ENCODE measurements at regions not wholly inside any gene's neighbourhood (a gene's known extent, or its start where the extent isn't known, plus 50 kb on each side); places are given as distances from the start of the nearest gene placed in this dataset.

GRCh38 chrX:122500556-122500955, 683.5 kb upstream of the GRIA3 start:
- H3K27ac ChIP-seq (ENCODE audit: low read length): no peak overlapping the region
- H3K4me2 ChIP-seq (ENCODE audit: insufficient read depth, low read length): no peak overlapping the region
- ATAC-seq (ENCODE audit: insufficient read depth, low read depth) (no peak), DNase-seq (no peak)
- no peak overlapping the region for H2AFZ ChIP-seq (ENCODE audit: low read depth, low read length)
- no peaks in the 10 kb centered on the region for H3K36me3 ChIP-seq (ENCODE audit: insufficient read depth, low read length)
- TF ChIP-seq CTCF (IDR thresholded peaks at IDR 0.05; ENCODE audit: borderline replicate concordance, extremely low read depth, low read length, poor library complexity, severe bottlenecking) (no peak), EZH2 (IDR thresholded peaks at IDR 0.05; ENCODE audit: borderline replicate concordance, low read depth, low read length, severe bottlenecking) (no peak)
- no peaks in the 10 kb centered on the region for H3K4me1 ChIP-seq (ENCODE audit: insufficient read depth, low read length)
- no peak overlapping the region for H3K4me3 ChIP-seq (ENCODE audit: low read depth in 1 of 2, low read length in 2 of 2)
- no peak overlapping the region for H3K9ac ChIP-seq (ENCODE audit: low read depth, low read length)
- H4K20me1 ChIP-seq (ENCODE audit: insufficient read depth, low read length): no peaks in the 10 kb centered on the region
- no peaks in the 10 kb centered on the region for H3K27me3 ChIP-seq (ENCODE audit: insufficient read depth, low read length, poor library complexity)
- no peaks in the 10 kb centered on the region for H3K79me2 ChIP-seq (ENCODE audit: insufficient read depth, low read length)
- no peaks in the 10 kb centered on the region for H3K9me3 ChIP-seq (ENCODE audit: insufficient read depth, low read length, severe bottlenecking)

- ATAC-seq (ENCODE audit: insufficient read depth, low read depth) (no peak), DNase-seq (no peak)
- H3K36me3 ChIP-seq (ENCODE audit: insufficient read depth, low read length): no peaks in the 10 kb centered on the region
- no peak overlapping the region for H3K4me2 ChIP-seq (ENCODE audit: insufficient read depth, low read length)
- H3K4me1 ChIP-seq (ENCODE audit: insufficient read depth, low read length): peaks cover 6% of the 10 kb centered on the region; the same call in 1 of the 2 replicates
- H3K4me3 ChIP-seq (ENCODE audit: low read depth in 1 of 2, low read length in 2 of 2): no peak overlapping the region
- TF ChIP-seq EZH2 (IDR thresholded peaks at IDR 0.05; ENCODE audit: borderline replicate concordance, low read depth, low read length, severe bottlenecking) (no peak), CTCF (IDR thresholded peaks at IDR 0.05; ENCODE audit: borderline replicate concordance, extremely low read depth, low read length, poor library complexity, severe bottlenecking) (no peak)
- no peak overlapping the region for H3K9ac ChIP-seq (ENCODE audit: low read depth, low read length)
- H2AFZ ChIP-seq (ENCODE audit: low read depth, low read length): no peak overlapping the region
- no peaks in the 10 kb centered on the region for H3K79me2 ChIP-seq (ENCODE audit: insufficient read depth, low read length)
- H3K27me3 ChIP-seq (ENCODE audit: insufficient read depth, low read length, poor library complexity): no peaks in the 10 kb centered on the region
- no peaks in the 10 kb centered on the region for H3K9me3 ChIP-seq (ENCODE audit: insufficient read depth, low read length, severe bottlenecking)
- no peak overlapping the region for H3K27ac ChIP-seq (ENCODE audit: low read length)
- no peaks in the 10 kb centered on the region for H4K20me1 ChIP-seq (ENCODE audit: insufficient read depth, low read length)
Measured at GRCh38 chrX:122501652-122502051, 682.4 kb upstream of the GRIA3 start.

GRCh38 chrX:122504026-122504425, 680.1 kb upstream of the GRIA3 start:
- DNase-seq (no peak), ATAC-seq (ENCODE audit: insufficient read depth, low read depth) (no peak)
- Histone ChIP-seq H4K20me1 (ENCODE audit: insufficient read depth, low read length) (no peaks in the 10 kb centered on the region), H3K79me2 (ENCODE audit: insufficient read depth, low read length) (no peaks in the 10 kb centered on the region), H3K36me3 (ENCODE audit: insufficient read depth, low read length) (no peaks in the 10 kb centered on the region), H2AFZ (ENCODE audit: low read depth, low read length) (no peak overlapping the region), H3K27me3 (ENCODE audit: insufficient read depth, low read length, poor library complexity) (no peaks in the 10 kb centered on the region), H3K4me1 (ENCODE audit: insufficient read depth, low read length) (peaks cover 6% of the 10 kb centered on the region; the same call in 1 of the 2 replicates), H3K27ac (ENCODE audit: low read length) (no peak overlapping the region), H3K9me3 (ENCODE audit: insufficient read depth, low read length, severe bottlenecking) (no peaks in the 10 kb centered on the region), H3K9ac (ENCODE audit: low read depth, low read length) (no peak overlapping the region), H3K4me2 (ENCODE audit: insufficient read depth, low read length) (no peak overlapping the region), H3K4me3 (ENCODE audit: low read depth in 1 of 2, low read length in 2 of 2) (no peak overlapping the region)
- TF ChIP-seq EZH2 (IDR thresholded peaks at IDR 0.05; ENCODE audit: borderline replicate concordance, low read depth, low read length, severe bottlenecking): no peak
- no peak for TF ChIP-seq CTCF (IDR thresholded peaks at IDR 0.05; ENCODE audit: borderline replicate concordance, extremely low read depth, low read length, poor library complexity, severe bottlenecking)

- DNase-seq: no peak
- Histone ChIP-seq H3K27ac (ENCODE audit: low read length) (no peak overlapping the region), H4K20me1 (ENCODE audit: insufficient read depth, low read length) (no peaks in the 10 kb centered on the region), H3K4me3 (ENCODE audit: low read depth in 1 of 2, low read length in 2 of 2) (no peak overlapping the region), H2AFZ (ENCODE audit: low read depth, low read length) (no peak overlapping the region), H3K79me2 (ENCODE audit: insufficient read depth, low read length) (no peaks in the 10 kb centered on the region), H3K27me3 (ENCODE audit: insufficient read depth, low read length, poor library complexity) (no peaks in the 10 kb centered on the region), H3K4me2 (ENCODE audit: insufficient read depth, low read length) (no peak overlapping the region), H3K4me1 (ENCODE audit: insufficient read depth, low read length) (no peaks in the 10 kb centered on the region), H3K9ac (ENCODE audit: low read depth, low read length) (no peak overlapping the region), H3K36me3 (ENCODE audit: insufficient read depth, low read length) (no peaks in the 10 kb centered on the region), H3K9me3 (ENCODE audit: insufficient read depth, low read length, severe bottlenecking) (no peaks in the 10 kb centered on the region)
- TF ChIP-seq EZH2 (IDR thresholded peaks at IDR 0.05; ENCODE audit: borderline replicate concordance, low read depth, low read length, severe bottlenecking) (no peak), CTCF (IDR thresholded peaks at IDR 0.05; ENCODE audit: borderline replicate concordance, extremely low read depth, low read length, poor library complexity, severe bottlenecking) (no peak)
- ATAC-seq (ENCODE audit: insufficient read depth, low read depth): no peak
Measured at GRCh38 chrX:122512561-122513072, 671.5 kb upstream of the GRIA3 start.

All from DND-41 (cell line).